Mammary epithelial cell (primary cell): ENCODE measurements at regions not wholly inside any gene's neighbourhood (a gene's known extent, or its start where the extent isn't known, plus 50 kb on each side); places are given as distances from the start of the nearest gene placed in this dataset.

Source experiments
- EZH2 ChIP-seq: IDR thresholded peaks from 2 replicates; pipeline ENCODE4 v1.6.1; 2012; ENCODE audit warnings: low read length, inconsistent platforms, borderline replicate concordance
- TF ChIP-seq, protein P1 (sequence below), 2 donors: IDR thresholded peaks in 1 of 2; conservative IDR thresholded peaks in 1 of 2; 2 replicates each; pipeline ENCODE4 v1.5.1; 2011 to 2012; ENCODE audit warnings: inconsistent platforms in 2 of 2, low read length in 2 of 2, mild to moderate bottlenecking in 2 of 2, control low read depth in 1 of 2, low read depth in 1 of 2; ENCODE audit not compliant: insufficient read depth in 1 of 2; ENCODE audit errors: extremely low read depth in 1 of 2

GRCh38 chr2:7527165-7527722 lies 610.0 kb downstream of the RNF144A start:
- TF ChIP-seq, protein P1, sequence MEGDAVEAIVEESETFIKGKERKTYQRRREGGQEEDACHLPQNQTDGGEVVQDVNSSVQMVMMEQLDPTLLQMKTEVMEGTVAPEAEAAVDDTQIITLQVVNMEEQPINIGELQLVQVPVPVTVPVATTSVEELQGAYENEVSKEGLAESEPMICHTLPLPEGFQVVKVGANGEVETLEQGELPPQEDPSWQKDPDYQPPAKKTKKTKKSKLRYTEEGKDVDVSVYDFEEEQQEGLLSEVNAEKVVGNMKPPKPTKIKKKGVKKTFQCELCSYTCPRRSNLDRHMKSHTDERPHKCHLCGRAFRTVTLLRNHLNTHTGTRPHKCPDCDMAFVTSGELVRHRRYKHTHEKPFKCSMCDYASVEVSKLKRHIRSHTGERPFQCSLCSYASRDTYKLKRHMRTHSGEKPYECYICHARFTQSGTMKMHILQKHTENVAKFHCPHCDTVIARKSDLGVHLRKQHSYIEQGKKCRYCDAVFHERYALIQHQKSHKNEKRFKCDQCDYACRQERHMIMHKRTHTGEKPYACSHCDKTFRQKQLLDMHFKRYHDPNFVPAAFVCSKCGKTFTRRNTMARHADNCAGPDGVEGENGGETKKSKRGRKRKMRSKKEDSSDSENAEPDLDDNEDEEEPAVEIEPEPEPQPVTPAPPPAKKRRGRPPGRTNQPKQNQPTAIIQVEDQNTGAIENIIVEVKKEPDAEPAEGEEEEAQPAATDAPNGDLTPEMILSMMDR (conservative IDR thresholded peaks at IDR 0.05 in 1 of 2, IDR thresholded peaks at IDR 0.05 in 1 of 2; ENCODE audit: extremely low read depth in 1 of 2, insufficient read depth in 1 of 2, low read depth in 1 of 2, low read length in 2 of 2) = no peak
- no peak for TF ChIP-seq EZH2
